ENCODE measurements at regions not wholly inside any gene's neighbourhood (a gene's known extent, or its start where the extent isn't known, plus 50 kb on each side); places are given as distances from the start of the nearest gene placed in this dataset.

GRCh38 chr2:107412209-107412904, 414.3 kb upstream of the RGPD4 start:
- H3K4me1 ChIP-seq (ENCODE audit: low read length) = peaks cover 42% of the 10 kb centered on the region
- H3K4me3 ChIP-seq (ENCODE audit: low read length) = no peak overlapping the region
- DNase-seq = no peak
- peak overlapping the region; percentile 93 for H2AFZ ChIP-seq (ENCODE audit: low read length)
- no peak overlapping the region for H3K27ac ChIP-seq (ENCODE audit: low read length)
- no peaks in the 10 kb centered on the region for H3K9me3 ChIP-seq (ENCODE audit: low read length)
- H3K9me2 ChIP-seq (replicated peaks; ENCODE audit: insufficient read depth, low read length) = no peaks in the 10 kb centered on the region
- peak overlapping the region; percentile 30 for H3K4me2 ChIP-seq (ENCODE audit: low read depth, low read length, poor library complexity, severe bottlenecking)
- H3K27me3 ChIP-seq (ENCODE audit: low read length) = no peaks in the 10 kb centered on the region
- no peak overlapping the region for H3K9ac ChIP-seq (ENCODE audit: low read length)
- no peaks in the 10 kb centered on the region for H3K79me2 ChIP-seq (ENCODE audit: low read length)
- no peaks in the 10 kb centered on the region for H4K20me1 ChIP-seq (ENCODE audit: insufficient read depth, low read depth, low read length)
- H3K36me3 ChIP-seq (ENCODE audit: insufficient read depth, low read length) = no peaks in the 10 kb centered on the region

DNA sequence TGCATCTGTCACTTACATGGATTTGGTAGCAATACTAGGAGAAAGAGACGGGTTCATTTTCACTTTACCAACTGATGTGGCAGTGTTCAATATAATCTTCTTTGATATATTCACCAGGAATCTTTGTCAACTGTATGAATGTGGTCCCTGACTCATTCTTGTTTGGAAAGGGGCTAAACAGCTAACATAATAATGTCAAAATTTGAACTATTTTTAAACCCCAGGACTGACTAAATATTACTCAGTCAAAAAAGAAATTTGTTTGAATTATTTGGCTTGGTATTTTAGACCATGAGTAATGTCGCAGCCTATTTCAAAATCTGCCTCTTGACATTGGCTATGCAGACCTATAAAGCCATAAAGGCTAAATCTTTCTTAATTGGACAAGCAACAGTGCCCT, 413.7 kb upstream of the RGPD4 start:
- H3K4me3 ChIP-seq (ENCODE audit: low read length) = no peak overlapping the region
- H4K20me1 ChIP-seq (ENCODE audit: insufficient read depth, low read depth, low read length) = no peaks in the 10 kb centered on the region
- no peaks in the 10 kb centered on the region for H3K9me3 ChIP-seq (ENCODE audit: low read length)
- peak overlapping the region; percentile 30 for H3K4me2 ChIP-seq (ENCODE audit: low read depth, low read length, poor library complexity, severe bottlenecking)
- H3K27me3 ChIP-seq (ENCODE audit: low read length) = no peaks in the 10 kb centered on the region
- no peak overlapping the region for H3K9ac ChIP-seq (ENCODE audit: low read length)
- H3K36me3 ChIP-seq (ENCODE audit: insufficient read depth, low read length) = no peaks in the 10 kb centered on the region
- H3K4me1 ChIP-seq (ENCODE audit: low read length) = peaks cover 35% of the 10 kb centered on the region
- H3K9me2 ChIP-seq (replicated peaks; ENCODE audit: insufficient read depth, low read length) = no peaks in the 10 kb centered on the region
- H3K27ac ChIP-seq (ENCODE audit: low read length) = no peak overlapping the region
- peak overlapping the region; percentile 93 for H2AFZ ChIP-seq (ENCODE audit: low read length)
- DNase-seq = no peak
- H3K79me2 ChIP-seq (ENCODE audit: low read length) = no peaks in the 10 kb centered on the region

GRCh38 chr2:107414376-107414775, 412.3 kb upstream of the RGPD4 start:
- H4K20me1 ChIP-seq (ENCODE audit: insufficient read depth, low read depth, low read length) = no peaks in the 10 kb centered on the region
- DNase-seq = no peak
- H3K4me1 ChIP-seq (ENCODE audit: low read length) = peaks cover 30% of the 10 kb centered on the region
- no peak overlapping the region for H3K4me2 ChIP-seq (ENCODE audit: low read depth, low read length, poor library complexity, severe bottlenecking)
- H3K9ac ChIP-seq (ENCODE audit: low read length) = no peak overlapping the region
- H3K9me3 ChIP-seq (ENCODE audit: low read length) = no peaks in the 10 kb centered on the region
- no peaks in the 10 kb centered on the region for H3K9me2 ChIP-seq (replicated peaks; ENCODE audit: insufficient read depth, low read length)
- H3K27me3 ChIP-seq (ENCODE audit: low read length) = no peaks in the 10 kb centered on the region
- H3K27ac ChIP-seq (ENCODE audit: low read length) = no peak overlapping the region
- H3K79me2 ChIP-seq (ENCODE audit: low read length) = no peaks in the 10 kb centered on the region
- no peak overlapping the region for H3K4me3 ChIP-seq (ENCODE audit: low read length)
- H2AFZ ChIP-seq (ENCODE audit: low read length) = 0 out of 2 replicates have a peak overlapping the region, but pooled peaks have one; percentile 5
- no peaks in the 10 kb centered on the region for H3K36me3 ChIP-seq (ENCODE audit: insufficient read depth, low read length)

GRCh38 chr2:107418708-107419107, 408.0 kb upstream of the RGPD4 start:
- peaks cover 26% of the 10 kb centered on the region for H3K4me1 ChIP-seq (ENCODE audit: low read length)
- no peaks in the 10 kb centered on the region for H3K36me3 ChIP-seq (ENCODE audit: insufficient read depth, low read length)
- H3K9ac ChIP-seq (ENCODE audit: low read length) = no peak overlapping the region
- no peaks in the 10 kb centered on the region for H3K27me3 ChIP-seq (ENCODE audit: low read length)
- H2AFZ ChIP-seq (ENCODE audit: low read length) = no peak overlapping the region
- no peaks in the 10 kb centered on the region for H3K9me3 ChIP-seq (ENCODE audit: low read length)
- H3K27ac ChIP-seq (ENCODE audit: low read length) = no peak overlapping the region
- no peaks in the 10 kb centered on the region for H3K79me2 ChIP-seq (ENCODE audit: low read length)
- H3K9me2 ChIP-seq (replicated peaks; ENCODE audit: insufficient read depth, low read length) = no peaks in the 10 kb centered on the region
- no peaks in the 10 kb centered on the region for H4K20me1 ChIP-seq (ENCODE audit: insufficient read depth, low read depth, low read length)
- H3K4me2 ChIP-seq (ENCODE audit: low read depth, low read length, poor library complexity, severe bottlenecking) = no peak overlapping the region
- no peak overlapping the region for H3K4me3 ChIP-seq (ENCODE audit: low read length)
- DNase-seq = no peak

DNA sequence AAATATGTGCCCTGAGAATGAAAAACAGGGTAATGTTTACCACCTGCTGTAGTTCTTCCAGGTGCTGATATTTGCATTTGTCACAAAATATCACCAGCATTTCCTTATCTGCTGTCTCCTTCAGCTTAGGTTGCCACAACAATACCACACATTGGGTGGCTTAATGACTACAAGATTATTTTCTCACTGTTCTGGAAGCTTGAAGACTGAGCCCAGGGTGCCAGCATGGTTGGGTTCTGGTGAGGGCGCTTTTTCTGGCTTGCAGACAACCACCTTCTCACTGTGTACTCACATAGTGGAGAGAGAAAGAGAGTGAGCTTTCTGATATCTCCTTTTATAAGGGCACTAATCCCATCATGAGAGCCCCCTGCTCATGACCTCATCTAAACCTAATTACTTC, 407.5 kb upstream of the RGPD4 start:
- H3K27me3 ChIP-seq (ENCODE audit: low read length) = no peaks in the 10 kb centered on the region
- no peak for DNase-seq
- H3K4me2 ChIP-seq (ENCODE audit: low read depth, low read length, poor library complexity, severe bottlenecking) = no peak overlapping the region
- no peak overlapping the region for H3K27ac ChIP-seq (ENCODE audit: low read length)
- H3K9ac ChIP-seq (ENCODE audit: low read length) = no peak overlapping the region
- no peaks in the 10 kb centered on the region for H3K79me2 ChIP-seq (ENCODE audit: low read length)
- H3K4me3 ChIP-seq (ENCODE audit: low read length) = no peak overlapping the region
- H3K4me1 ChIP-seq (ENCODE audit: low read length) = peaks cover 26% of the 10 kb centered on the region
- no peaks in the 10 kb centered on the region for H3K36me3 ChIP-seq (ENCODE audit: insufficient read depth, low read length)
- H3K9me3 ChIP-seq (ENCODE audit: low read length) = no peaks in the 10 kb centered on the region
- no peak overlapping the region for H2AFZ ChIP-seq (ENCODE audit: low read length)
- no peaks in the 10 kb centered on the region for H3K9me2 ChIP-seq (replicated peaks; ENCODE audit: insufficient read depth, low read length)
- H4K20me1 ChIP-seq (ENCODE audit: insufficient read depth, low read depth, low read length) = no peaks in the 10 kb centered on the region

DNA sequence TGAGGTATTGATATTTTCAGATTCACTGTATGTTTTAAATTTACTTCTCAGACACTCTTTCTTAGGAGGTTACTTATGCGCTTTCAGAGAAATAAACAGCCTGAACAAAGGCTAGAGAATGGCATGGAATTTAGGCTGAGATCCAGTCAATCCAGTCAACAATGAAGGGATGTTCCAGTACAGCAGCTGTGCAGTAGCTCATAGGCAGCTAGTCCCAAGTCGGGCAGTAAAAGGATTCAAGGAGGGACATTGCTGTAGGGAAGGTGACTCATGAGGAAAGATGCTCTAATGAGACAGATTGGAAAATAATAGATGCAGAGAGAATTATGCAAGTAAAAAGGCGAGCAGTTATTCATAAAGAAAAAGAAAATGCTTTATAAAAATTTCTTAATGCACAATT, 397.9 kb upstream of the RGPD4 start:
- 0 out of 2 replicates have a peak overlapping the region, but pooled peaks have one; percentile 47 for H2AFZ ChIP-seq (ENCODE audit: low read length)
- H3K27me3 ChIP-seq (ENCODE audit: low read length) = no peaks in the 10 kb centered on the region
- no peaks in the 10 kb centered on the region for H3K79me2 ChIP-seq (ENCODE audit: low read length)
- no peak overlapping the region for H3K4me2 ChIP-seq (ENCODE audit: low read depth, low read length, poor library complexity, severe bottlenecking)
- peaks cover 26% of the 10 kb centered on the region for H3K4me1 ChIP-seq (ENCODE audit: low read length)
- no peak overlapping the region for H3K4me3 ChIP-seq (ENCODE audit: low read length)
- no peaks in the 10 kb centered on the region; the same call in 1 of the 2 replicates for H3K36me3 ChIP-seq (ENCODE audit: insufficient read depth, low read length)
- no peak overlapping the region for H3K9ac ChIP-seq (ENCODE audit: low read length)
- DNase-seq = no peak
- no peak overlapping the region for H3K27ac ChIP-seq (ENCODE audit: low read length)
- no peaks in the 10 kb centered on the region for H3K9me3 ChIP-seq (ENCODE audit: low read length)
- H3K9me2 ChIP-seq (replicated peaks; ENCODE audit: insufficient read depth, low read length) = no peaks in the 10 kb centered on the region
- H4K20me1 ChIP-seq (ENCODE audit: insufficient read depth, low read depth, low read length) = no peaks in the 10 kb centered on the region

DNA sequence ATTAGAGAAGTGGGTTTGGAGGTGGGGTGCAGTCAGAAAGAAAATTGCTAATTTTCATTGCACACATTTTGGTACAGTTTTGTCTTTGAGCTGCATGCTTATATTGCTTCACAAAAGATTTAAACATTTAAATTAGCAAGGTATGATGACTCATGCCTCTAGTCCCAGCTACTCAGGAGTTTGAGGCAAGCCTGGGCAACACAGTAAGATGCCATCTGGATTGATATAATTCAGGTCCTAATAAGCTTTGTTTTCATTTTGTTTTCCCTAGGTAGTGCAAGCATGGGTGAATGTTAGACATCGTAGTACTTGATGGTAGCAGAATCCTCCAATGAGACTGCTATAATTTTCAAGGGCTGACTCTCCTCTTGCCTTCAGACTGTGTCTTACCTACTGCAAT, 396.7 kb upstream of the RGPD4 start:
- H3K4me1 ChIP-seq (ENCODE audit: low read length) = peaks cover 26% of the 10 kb centered on the region
- no peak overlapping the region for H3K9ac ChIP-seq (ENCODE audit: low read length)
- H3K27ac ChIP-seq (ENCODE audit: low read length) = no peak overlapping the region
- no peaks in the 10 kb centered on the region for H3K79me2 ChIP-seq (ENCODE audit: low read length)
- peak overlapping the region; percentile 50 for H3K4me2 ChIP-seq (ENCODE audit: low read depth, low read length, poor library complexity, severe bottlenecking)
- no peaks in the 10 kb centered on the region for H3K27me3 ChIP-seq (ENCODE audit: low read length)
- no peaks in the 10 kb centered on the region for H3K9me2 ChIP-seq (replicated peaks; ENCODE audit: insufficient read depth, low read length)
- H4K20me1 ChIP-seq (ENCODE audit: insufficient read depth, low read depth, low read length) = no peaks in the 10 kb centered on the region
- H3K4me3 ChIP-seq (ENCODE audit: low read length) = peak overlapping the region; percentile 15; the same call in 1 of the 2 replicates
- H2AFZ ChIP-seq (ENCODE audit: low read length) = 0 out of 2 replicates have a peak overlapping the region, but pooled peaks have one; percentile 37
- no peaks in the 10 kb centered on the region for H3K9me3 ChIP-seq (ENCODE audit: low read length)
- peak; percentile 51 for DNase-seq
- H3K36me3 ChIP-seq (ENCODE audit: insufficient read depth, low read length) = no peaks in the 10 kb centered on the region; the same call in 1 of the 2 replicates

DNA sequence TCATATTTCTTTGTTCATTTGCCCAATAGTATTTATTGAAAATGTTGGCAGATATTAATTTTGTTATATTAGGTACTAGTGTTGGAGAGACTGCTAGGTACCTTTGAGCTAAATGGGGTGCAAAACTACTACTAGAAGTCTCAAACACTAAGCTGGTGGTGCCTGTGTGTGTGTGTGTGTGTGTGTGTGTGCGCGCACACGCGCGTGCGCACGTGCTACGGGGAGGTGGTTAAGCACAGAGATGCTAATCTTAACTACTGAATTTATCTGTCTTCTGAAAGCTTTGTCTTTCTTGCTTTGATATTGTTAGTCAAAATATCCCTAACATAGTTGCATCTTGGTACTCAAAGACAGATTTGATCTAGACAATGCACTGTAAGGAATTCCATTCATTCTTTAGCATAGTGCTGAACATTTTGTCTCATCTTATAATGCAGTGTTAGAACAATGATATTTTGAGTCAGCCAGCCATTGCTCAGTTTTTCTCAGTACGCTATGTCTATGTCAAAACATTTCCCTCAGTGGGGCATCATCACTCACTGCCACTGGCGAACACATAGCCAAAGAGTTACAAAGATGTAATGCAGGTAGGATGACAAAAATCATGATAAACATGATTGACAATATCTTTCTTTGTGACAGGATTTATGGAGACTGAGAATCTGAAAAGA, 396.0 kb upstream of the RGPD4 start:
- Histone ChIP-seq H3K4me2 (ENCODE audit: low read depth, low read length, poor library complexity, severe bottlenecking) (peak overlapping the region; percentile 50), H3K27ac (ENCODE audit: low read length) (no peak overlapping the region), H4K20me1 (ENCODE audit: insufficient read depth, low read depth, low read length) (no peaks in the 10 kb centered on the region), H3K9me3 (ENCODE audit: low read length) (no peaks in the 10 kb centered on the region), H2AFZ (ENCODE audit: low read length) (peak overlapping the region; percentile 37; the same call in 1 of the 2 replicates), H3K9ac (ENCODE audit: low read length) (no peak overlapping the region), H3K9me2 (replicated peaks; ENCODE audit: insufficient read depth, low read length) (no peaks in the 10 kb centered on the region), H3K36me3 (ENCODE audit: insufficient read depth, low read length) (no peaks in the 10 kb centered on the region; the same call in 1 of the 2 replicates), H3K4me1 (ENCODE audit: low read length) (peaks cover 29% of the 10 kb centered on the region), H3K79me2 (ENCODE audit: low read length) (no peaks in the 10 kb centered on the region), H3K4me3 (ENCODE audit: low read length) (no peak overlapping the region), H3K27me3 (ENCODE audit: low read length) (no peaks in the 10 kb centered on the region)
- no peak for DNase-seq

Data from Karpas-422 (cell line).